Thyroid gland (tissue), 4 donors: ENCODE measurements at regions not wholly inside any gene's neighbourhood (a gene's known extent, or its start where the extent isn't known, plus 50 kb on each side); places are given as distances from the start of the nearest gene placed in this dataset.

Experiments
- DNase-seq, 2 donors: peaks; one replicate each; pipeline ENCODE4 v3.0.0-alpha.2; 2019
- H3K27ac ChIP-seq, 3 donors: fragments of 200-600 bp; sonication (generic); 1 replicate in 2 of 3; 2 replicates in 1 of 3; pipeline ENCODE4 v1.5.1; 2016 to 2019; ENCODE audit warnings: mild to moderate bottlenecking in 1 of 3, moderate library complexity in 1 of 3
- H3K27me3 ChIP-seq: fragments of 200-600 bp; sonication (generic); one replicate; pipeline ENCODE4 v1.5.1; 2019
- H3K36me3 ChIP-seq, 2 donors: fragments of 200-600 bp; sonication (generic); one replicate each; pipeline ENCODE4 v1.5.1; 2016 to 2019
- H3K4me1 ChIP-seq, 2 donors: fragments of 200-600 bp; sonication (generic); one replicate each; pipeline ENCODE4 v1.5.1; 2017 to 2019
- H3K4me3 ChIP-seq, 3 donors: fragments of 200-600 bp; sonication (generic); replicated peaks in 1 of 3; 1 replicate in 2 of 3; 2 replicates in 1 of 3; pipeline ENCODE4 v1.5.1; 2016; ENCODE audit warnings: mild to moderate bottlenecking in 1 of 3
- H3K9me3 ChIP-seq: fragments of 200-600 bp; sonication (generic); one replicate; pipeline ENCODE4 v1.5.1; 2017
- POLR2A ChIP-seq, 2 donors: fragments of 450-650 bp; IDR thresholded peaks; one replicate each; pipeline ENCODE4 v1.6.1; 2017; ENCODE audit warnings: antibody characterized with exemption in 2 of 2, mild to moderate bottlenecking in 2 of 2, moderate library complexity in 1 of 2
- WGBS, 2 donors: methylation state at CpG; one replicate each; pipeline ENCODE4 v1.1.5; 2017; 5-methylcytosine and 5-hydroxymethylcytosine counted together
- intact Hi-C: fragments of 100-400 bp; cut with DNase I; formaldehyde crosslinking; loops from one replicate; pipeline ENCODE4 v1.15.1; 2023
- TF ChIP-seq, protein P1 (sequence below), 6 experiments: fragments of 200-600 bp in 3 of 6; fragments of 450-650 bp in 3 of 6; sonication (generic) in 3 of 6; IDR thresholded peaks; one replicate each; pipeline ENCODE4 v1.5.1; 2016 to 2019; ENCODE audit warnings: antibody characterized with exemption in 6 of 6, mild to moderate bottlenecking in 2 of 6, inconsistent platforms in 1 of 6, moderate library complexity in 1 of 6

GRCh38 chr13:111004444-111004843 is 89.6 kb upstream of the ANKRD10 start:
- no peaks in the 10 kb centered on the region for H3K9me3 ChIP-seq
- H3K36me3 ChIP-seq: no peaks in the 10 kb centered on the region
- intact Hi-C loops: no loop called here
- no peak for DNase-seq
- TF ChIP-seq, protein P1, sequence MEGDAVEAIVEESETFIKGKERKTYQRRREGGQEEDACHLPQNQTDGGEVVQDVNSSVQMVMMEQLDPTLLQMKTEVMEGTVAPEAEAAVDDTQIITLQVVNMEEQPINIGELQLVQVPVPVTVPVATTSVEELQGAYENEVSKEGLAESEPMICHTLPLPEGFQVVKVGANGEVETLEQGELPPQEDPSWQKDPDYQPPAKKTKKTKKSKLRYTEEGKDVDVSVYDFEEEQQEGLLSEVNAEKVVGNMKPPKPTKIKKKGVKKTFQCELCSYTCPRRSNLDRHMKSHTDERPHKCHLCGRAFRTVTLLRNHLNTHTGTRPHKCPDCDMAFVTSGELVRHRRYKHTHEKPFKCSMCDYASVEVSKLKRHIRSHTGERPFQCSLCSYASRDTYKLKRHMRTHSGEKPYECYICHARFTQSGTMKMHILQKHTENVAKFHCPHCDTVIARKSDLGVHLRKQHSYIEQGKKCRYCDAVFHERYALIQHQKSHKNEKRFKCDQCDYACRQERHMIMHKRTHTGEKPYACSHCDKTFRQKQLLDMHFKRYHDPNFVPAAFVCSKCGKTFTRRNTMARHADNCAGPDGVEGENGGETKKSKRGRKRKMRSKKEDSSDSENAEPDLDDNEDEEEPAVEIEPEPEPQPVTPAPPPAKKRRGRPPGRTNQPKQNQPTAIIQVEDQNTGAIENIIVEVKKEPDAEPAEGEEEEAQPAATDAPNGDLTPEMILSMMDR (IDR thresholded peaks at IDR 0.05): no peak
- no peaks in the 10 kb centered on the region for H3K27me3 ChIP-seq
- H3K4me3 ChIP-seq: no peak overlapping the region
- H3K27ac ChIP-seq: no peak overlapping the region
- WGBS, 2 donors: 92 to 96% methylated on average over 5 to 6 of the region's 6 CpGs
- H3K4me1 ChIP-seq: peaks cover 0 to 11% of the 10 kb centered on the region in 2 donors

- DNase-seq: no peak
- intact Hi-C loops: no loop called here
- WGBS, 2 donors: 83 to 84% methylated on average over 2 of the region's 2 CpGs
- no peaks in the 10 kb centered on the region for H3K27me3 ChIP-seq
- H3K36me3 ChIP-seq: no peaks in the 10 kb centered on the region
- H3K9me3 ChIP-seq: no peaks in the 10 kb centered on the region
- TF ChIP-seq, protein P1 (IDR thresholded peaks at IDR 0.05): no peak
- TF ChIP-seq POLR2A (IDR thresholded peaks at IDR 0.05): no peak
- no peak overlapping the region for H3K27ac ChIP-seq
- no peak overlapping the region for H3K4me3 ChIP-seq
- peaks cover 0 to 9% of the 10 kb centered on the region in 2 donors for H3K4me1 ChIP-seq
Measured at GRCh38 chr13:111001636-111002035, 86.8 kb upstream of the ANKRD10 start.

- H3K27me3 ChIP-seq: no peaks in the 10 kb centered on the region
- H3K9me3 ChIP-seq: no peaks in the 10 kb centered on the region
- intact Hi-C loops: no loop called here
- TF ChIP-seq, protein P1 (IDR thresholded peaks at IDR 0.05): no peak
- TF ChIP-seq POLR2A (IDR thresholded peaks at IDR 0.05): no peak
- H3K27ac ChIP-seq: no peak overlapping the region
- H3K4me3 ChIP-seq: no peak overlapping the region
- H3K4me1 ChIP-seq: no peaks in the 10 kb centered on the region
- no peaks in the 10 kb centered on the region for H3K36me3 ChIP-seq
- WGBS, 2 donors: 57 to 66% methylated on average over 4 to 5 of the region's 5 CpGs
- DNase-seq: no peak
Measured at GRCh38 chr13:110993788-110994187, 78.9 kb upstream of the ANKRD10 start.

GRCh38 chr13:110991991-110992508 is 77.2 kb upstream of the ANKRD10 start:
- Histone ChIP-seq H3K27ac (no peak overlapping the region), H3K9me3 (no peaks in the 10 kb centered on the region), H3K4me3 (no peak overlapping the region), H3K36me3 (no peaks in the 10 kb centered on the region), H3K4me1 (no peaks in the 10 kb centered on the region), H3K27me3 (no peaks in the 10 kb centered on the region)
- TF ChIP-seq, protein P1 (IDR thresholded peaks at IDR 0.05): no peak
- TF ChIP-seq POLR2A (IDR thresholded peaks at IDR 0.05): no peak
- no peak for DNase-seq
- 95% methylated on average over 15 to 20 of the region's 21 CpGs for WGBS, 2 donors
- intact Hi-C loops: no loop called here

GRCh38 chr13:110989331-110989730 is 74.5 kb upstream of the ANKRD10 start:
- Histone ChIP-seq H3K36me3 (no peaks in the 10 kb centered on the region), H3K27ac (no peak overlapping the region), H3K4me3 (no peak overlapping the region), H3K9me3 (no peaks in the 10 kb centered on the region), H3K4me1 (no peaks in the 10 kb centered on the region), H3K27me3 (no peaks in the 10 kb centered on the region)
- 80% methylated on average over 5 of the region's 5 CpGs for WGBS, 2 donors
- intact Hi-C loops: no loop called here
- TF ChIP-seq POLR2A (IDR thresholded peaks at IDR 0.05): no peak
- TF ChIP-seq, protein P1 (IDR thresholded peaks at IDR 0.05): no peak
- no peak for DNase-seq
